ENCODE measurements at regions not wholly inside any gene's neighbourhood (a gene's known extent, or its start where the extent isn't known, plus 50 kb on each side); places are given as distances from the start of the nearest gene placed in this dataset.

DNA sequence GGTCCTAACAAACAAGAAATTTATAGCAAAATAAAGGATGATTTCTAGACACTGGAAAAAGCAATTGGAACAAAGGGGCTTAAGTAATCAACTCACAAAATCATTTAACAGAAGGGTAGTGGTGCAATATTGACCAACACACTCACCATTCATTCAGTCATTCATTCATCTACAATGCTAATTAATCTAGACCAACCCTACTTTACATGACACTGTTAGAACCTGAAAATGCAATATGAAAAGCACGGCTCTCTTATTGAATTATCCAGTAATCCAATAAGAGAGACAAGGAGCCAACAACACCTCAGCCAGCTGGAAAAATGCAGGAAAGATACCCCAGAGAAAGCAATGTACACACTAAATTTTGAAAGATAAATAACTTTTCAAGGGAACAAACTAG is 310.8 kb upstream of the NR5A2 start:
- no peak overlapping the region for H3K27ac Mint-ChIP-seq (ENCODE audit: unreplicated experiment)
- no peak overlapping the region for H3K4me3 Mint-ChIP-seq (ENCODE audit: unreplicated experiment)
- peaks cover 10% of the 10 kb centered on the region for H3K9me3 Mint-ChIP-seq (ENCODE audit: unreplicated experiment)
- peaks cover 3% of the 10 kb centered on the region for H3K36me3 Mint-ChIP-seq (ENCODE audit: unreplicated experiment)
- no peak for DNase-seq (ENCODE audit: extremely low spot score, unreplicated experiment)
- no peaks in the 10 kb centered on the region for H3K4me1 Mint-ChIP-seq (ENCODE audit: unreplicated experiment)
- TF ChIP-seq CTCF (IDR thresholded peaks at IDR 0.05) = no peak
- peaks cover 37% of the 10 kb centered on the region for H3K27me3 Mint-ChIP-seq (ENCODE audit: unreplicated experiment)

- H3K36me3 Mint-ChIP-seq (ENCODE audit: unreplicated experiment) = no peaks in the 10 kb centered on the region
- H3K27me3 Mint-ChIP-seq (ENCODE audit: unreplicated experiment) = peaks cover 17% of the 10 kb centered on the region
- no peaks in the 10 kb centered on the region for H3K9me3 Mint-ChIP-seq (ENCODE audit: unreplicated experiment)
- H3K27ac Mint-ChIP-seq (ENCODE audit: unreplicated experiment) = no peak overlapping the region
- no peak overlapping the region for H3K4me3 Mint-ChIP-seq (ENCODE audit: unreplicated experiment)
- TF ChIP-seq CTCF (IDR thresholded peaks at IDR 0.05) = no peak
- no peaks in the 10 kb centered on the region for H3K4me1 Mint-ChIP-seq (ENCODE audit: unreplicated experiment)
- DNase-seq (ENCODE audit: extremely low spot score, unreplicated experiment) = no peak
Observed at GRCh38 chr1:199719156-199719842, 308.2 kb upstream of the NR5A2 start.

- no peak for TF ChIP-seq CTCF (IDR thresholded peaks at IDR 0.05)
- no peak for DNase-seq (ENCODE audit: extremely low spot score, unreplicated experiment)
- no peaks in the 10 kb centered on the region for H3K36me3 Mint-ChIP-seq (ENCODE audit: unreplicated experiment)
- peaks cover 17% of the 10 kb centered on the region for H3K27me3 Mint-ChIP-seq (ENCODE audit: unreplicated experiment)
- no peak overlapping the region for H3K27ac Mint-ChIP-seq (ENCODE audit: unreplicated experiment)
- H3K4me1 Mint-ChIP-seq (ENCODE audit: unreplicated experiment) = no peaks in the 10 kb centered on the region
- no peak overlapping the region for H3K4me3 Mint-ChIP-seq (ENCODE audit: unreplicated experiment)
- H3K9me3 Mint-ChIP-seq (ENCODE audit: unreplicated experiment) = no peaks in the 10 kb centered on the region
Observed at GRCh38 chr1:199720496-199720895, 307.0 kb upstream of the NR5A2 start.

DNA sequence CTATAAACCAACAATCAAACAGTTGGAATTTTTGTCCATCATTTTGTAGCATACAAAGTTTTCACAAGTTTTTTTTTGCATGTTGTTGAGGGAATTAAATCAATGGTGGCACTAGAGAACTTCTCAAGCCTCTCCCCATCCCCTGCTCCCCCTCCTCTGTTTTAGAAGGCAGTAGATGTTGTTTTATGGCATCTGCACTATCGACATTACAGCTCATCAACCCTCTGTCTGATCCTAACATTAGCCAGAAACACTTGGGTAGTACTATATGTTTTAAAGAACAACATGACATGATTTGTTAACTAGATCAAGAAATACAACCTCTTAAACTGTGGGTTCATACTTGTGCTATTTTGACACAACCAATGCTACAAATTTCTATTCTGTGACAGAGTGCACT is 306.5 kb upstream of the NR5A2 start:
- Mint-ChIP-seq H3K4me3 (ENCODE audit: unreplicated experiment) (no peak overlapping the region), H3K4me1 (ENCODE audit: unreplicated experiment) (no peaks in the 10 kb centered on the region), H3K36me3 (ENCODE audit: unreplicated experiment) (no peaks in the 10 kb centered on the region)

More for the DNA sequence above, 306.5 kb upstream of the NR5A2 start:
- Mint-ChIP-seq H3K27me3 (ENCODE audit: unreplicated experiment) (peaks cover 17% of the 10 kb centered on the region), H3K27ac (ENCODE audit: unreplicated experiment) (no peak overlapping the region), H3K9me3 (ENCODE audit: unreplicated experiment) (no peaks in the 10 kb centered on the region)
- DNase-seq (ENCODE audit: extremely low spot score, unreplicated experiment) = no peak
- no peak for TF ChIP-seq CTCF (IDR thresholded peaks at IDR 0.05)
